SK-N-SH treated with all-trans-retinoic acid at 6 μM for 48 hours (cell line): ENCODE measurements at regions not wholly inside any gene's neighbourhood (a gene's known extent, or its start where the extent isn't known, plus 50 kb on each side); places are given as distances from the start of the nearest gene placed in this dataset.

Experiments used
- PPARA ChIP-seq: fragments of 250-450 bp; sonication (Bioruptor Pico); IDR thresholded peaks from 2 replicates; pipeline ENCODE4 v1.5.0; 2020; ENCODE audit warnings: mild to moderate bottlenecking, borderline replicate concordance
- RARB ChIP-seq: fragments of 250-450 bp; sonication (Bioruptor Pico); IDR thresholded peaks from 2 replicates; pipeline ENCODE4 v1.8.0; 2021; ENCODE audit warnings: mild to moderate bottlenecking, moderate library complexity
- ZC3H10 ChIP-seq: fragments of 250-450 bp; sonication (Bioruptor Pico); IDR thresholded peaks from 2 replicates; pipeline ENCODE4 v1.5.1; 2021; ENCODE audit warnings: mild to moderate bottlenecking, moderate library complexity
- ZFP3 ChIP-seq: fragments of 250-450 bp; sonication (Bioruptor Pico); IDR thresholded peaks from 2 replicates; pipeline ENCODE4 v1.5.0; 2020; ENCODE audit warnings: mild to moderate bottlenecking, moderate library complexity
- ZNF8 ChIP-seq: fragments of 450-650 bp; formaldehyde crosslinking; IDR thresholded peaks from 2 replicates; pipeline ENCODE4 v1.5.0; 2020; ENCODE audit warnings: mild to moderate bottlenecking, moderate library complexity
- TF ChIP-seq, protein P1 (sequence below): fragments of 250-450 bp; sonication (Bioruptor Pico); IDR thresholded peaks from 2 replicates; pipeline ENCODE4 v1.5.0; 2020; ENCODE audit warnings: mild to moderate bottlenecking, moderate library complexity
- TF ChIP-seq, protein P2 (sequence below): fragments of 250-450 bp; sonication (Bioruptor Pico); IDR thresholded peaks from 2 replicates; pipeline ENCODE4 v1.8.0; 2020; ENCODE audit warnings: mild to moderate bottlenecking, moderate library complexity, borderline replicate concordance
- TF ChIP-seq, protein P3 (sequence below): fragments of 250-450 bp; sonication (Bioruptor Pico); IDR thresholded peaks from 2 replicates; pipeline ENCODE4 v1.5.1; 2021; ENCODE audit warnings: mild to moderate bottlenecking, moderate library complexity

DNA sequence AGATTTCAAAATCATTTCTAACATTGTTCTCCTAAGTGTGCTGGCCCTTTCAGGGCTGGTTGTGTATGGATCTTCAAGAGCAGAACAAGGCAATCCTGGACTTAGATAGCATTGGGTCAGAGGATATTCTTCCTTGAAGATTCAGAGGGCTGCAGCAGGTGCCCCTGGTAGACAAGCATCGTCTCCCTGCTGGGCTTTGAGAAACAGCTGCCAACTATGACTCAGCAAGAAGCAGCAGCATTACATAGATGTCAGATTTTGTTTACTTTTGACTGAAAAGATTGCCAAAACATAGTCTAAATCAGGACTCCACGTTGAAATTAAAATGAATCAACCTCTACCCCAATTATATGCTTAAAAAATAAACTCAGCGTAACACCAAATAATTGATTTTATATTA, 618.8 kb downstream of the SOCS6 start:
- TF ChIP-seq ZNF8 (CRISPR knock-in tag) (no peak), ZFP3 (CRISPR knock-in tag) (no peak), ZC3H10 (CRISPR knock-in tag) (no peak), RARB (no peak), PPARA (no peak)
- TF ChIP-seq, protein P1, sequence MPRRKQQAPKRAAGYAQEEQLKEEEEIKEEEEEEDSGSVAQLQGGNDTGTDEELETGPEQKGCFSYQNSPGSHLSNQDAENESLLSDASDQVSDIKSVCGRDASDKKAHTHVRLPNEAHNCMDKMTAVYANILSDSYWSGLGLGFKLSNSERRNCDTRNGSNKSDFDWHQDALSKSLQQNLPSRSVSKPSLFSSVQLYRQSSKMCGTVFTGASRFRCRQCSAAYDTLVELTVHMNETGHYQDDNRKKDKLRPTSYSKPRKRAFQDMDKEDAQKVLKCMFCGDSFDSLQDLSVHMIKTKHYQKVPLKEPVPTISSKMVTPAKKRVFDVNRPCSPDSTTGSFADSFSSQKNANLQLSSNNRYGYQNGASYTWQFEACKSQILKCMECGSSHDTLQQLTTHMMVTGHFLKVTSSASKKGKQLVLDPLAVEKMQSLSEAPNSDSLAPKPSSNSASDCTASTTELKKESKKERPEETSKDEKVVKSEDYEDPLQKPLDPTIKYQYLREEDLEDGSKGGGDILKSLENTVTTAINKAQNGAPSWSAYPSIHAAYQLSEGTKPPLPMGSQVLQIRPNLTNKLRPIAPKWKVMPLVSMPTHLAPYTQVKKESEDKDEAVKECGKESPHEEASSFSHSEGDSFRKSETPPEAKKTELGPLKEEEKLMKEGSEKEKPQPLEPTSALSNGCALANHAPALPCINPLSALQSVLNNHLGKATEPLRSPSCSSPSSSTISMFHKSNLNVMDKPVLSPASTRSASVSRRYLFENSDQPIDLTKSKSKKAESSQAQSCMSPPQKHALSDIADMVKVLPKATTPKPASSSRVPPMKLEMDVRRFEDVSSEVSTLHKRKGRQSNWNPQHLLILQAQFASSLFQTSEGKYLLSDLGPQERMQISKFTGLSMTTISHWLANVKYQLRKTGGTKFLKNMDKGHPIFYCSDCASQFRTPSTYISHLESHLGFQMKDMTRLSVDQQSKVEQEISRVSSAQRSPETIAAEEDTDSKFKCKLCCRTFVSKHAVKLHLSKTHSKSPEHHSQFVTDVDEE (CRISPR knock-in tag), result no peak
- TF ChIP-seq, protein P2, sequence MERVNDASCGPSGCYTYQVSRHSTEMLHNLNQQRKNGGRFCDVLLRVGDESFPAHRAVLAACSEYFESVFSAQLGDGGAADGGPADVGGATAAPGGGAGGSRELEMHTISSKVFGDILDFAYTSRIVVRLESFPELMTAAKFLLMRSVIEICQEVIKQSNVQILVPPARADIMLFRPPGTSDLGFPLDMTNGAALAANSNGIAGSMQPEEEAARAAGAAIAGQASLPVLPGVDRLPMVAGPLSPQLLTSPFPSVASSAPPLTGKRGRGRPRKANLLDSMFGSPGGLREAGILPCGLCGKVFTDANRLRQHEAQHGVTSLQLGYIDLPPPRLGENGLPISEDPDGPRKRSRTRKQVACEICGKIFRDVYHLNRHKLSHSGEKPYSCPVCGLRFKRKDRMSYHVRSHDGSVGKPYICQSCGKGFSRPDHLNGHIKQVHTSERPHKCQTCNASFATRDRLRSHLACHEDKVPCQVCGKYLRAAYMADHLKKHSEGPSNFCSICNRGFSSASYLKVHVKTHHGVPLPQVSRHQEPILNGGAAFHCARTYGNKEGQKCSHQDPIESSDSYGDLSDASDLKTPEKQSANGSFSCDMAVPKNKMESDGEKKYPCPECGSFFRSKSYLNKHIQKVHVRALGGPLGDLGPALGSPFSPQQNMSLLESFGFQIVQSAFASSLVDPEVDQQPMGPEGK (CRISPR knock-in tag), result no peak
- TF ChIP-seq, protein P3, sequence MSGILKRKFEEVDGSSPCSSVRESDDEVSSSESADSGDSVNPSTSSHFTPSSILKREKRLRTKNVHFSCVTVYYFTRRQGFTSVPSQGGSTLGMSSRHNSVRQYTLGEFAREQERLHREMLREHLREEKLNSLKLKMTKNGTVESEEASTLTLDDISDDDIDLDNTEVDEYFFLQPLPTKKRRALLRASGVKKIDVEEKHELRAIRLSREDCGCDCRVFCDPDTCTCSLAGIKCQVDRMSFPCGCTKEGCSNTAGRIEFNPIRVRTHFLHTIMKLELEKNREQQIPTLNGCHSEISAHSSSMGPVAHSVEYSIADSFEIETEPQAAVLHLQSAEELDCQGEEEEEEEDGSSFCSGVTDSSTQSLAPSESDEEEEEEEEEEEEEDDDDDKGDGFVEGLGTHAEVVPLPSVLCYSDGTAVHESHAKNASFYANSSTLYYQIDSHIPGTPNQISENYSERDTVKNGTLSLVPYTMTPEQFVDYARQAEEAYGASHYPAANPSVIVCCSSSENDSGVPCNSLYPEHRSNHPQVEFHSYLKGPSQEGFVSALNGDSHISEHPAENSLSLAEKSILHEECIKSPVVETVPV (CRISPR knock-in tag), result no peak
